CD4-positive, alpha-beta T cell treated with Interleukin-15 for 1 hour (primary cell): ENCODE measurements at regions not wholly inside any gene's neighbourhood (a gene's known extent, or its start where the extent isn't known, plus 50 kb on each side); places are given as distances from the start of the nearest gene placed in this dataset.

ENCODE experiments used
- DNase-seq: peaks from one replicate; pipeline ENCODE4 v3.0.0-alpha.2; 2020

GRCh38 chr16:85550953-85551924 is 61.9 kb upstream of the GSE1 start:
- DNase-seq, result no peak

- no peak for DNase-seq
Measured at GRCh38 chr16:85552980-85553435, 60.1 kb upstream of the GSE1 start.

GRCh38 chr16:85553436-85554113 is 59.5 kb upstream of the GSE1 start:
- peak; percentile 68 for DNase-seq

- DNase-seq, result peak; percentile 86
Measured at GRCh38 chr16:85554114-85554888, 58.8 kb upstream of the GSE1 start.

- DNase-seq, result peak; percentile 77
Measured at GRCh38 chr16:85554889-85555718, 58.0 kb upstream of the GSE1 start.

- peak; percentile 53 for DNase-seq
Measured at GRCh38 chr16:85555719-85556455, 57.2 kb upstream of the GSE1 start.

- DNase-seq, result peak; percentile 71
Measured at GRCh38 chr16:85556456-85557082, 56.6 kb upstream of the GSE1 start.

GRCh38 chr16:85557083-85557970 is 55.8 kb upstream of the GSE1 start:
- DNase-seq, result peak; percentile 71

GRCh38 chr16:85557971-85558657 is 55.0 kb upstream of the GSE1 start:
- DNase-seq, result no peak

GRCh38 chr16:85560932-85561247 is 52.2 kb upstream of the GSE1 start:
- no peak for DNase-seq

- no peak for DNase-seq
Measured at GRCh38 chr16:85561248-85562092, 51.7 kb upstream of the GSE1 start.

- DNase-seq, result no peak
Measured at GRCh38 chr16:85562093-85562786, 50.9 kb upstream of the GSE1 start.

GRCh38 chr16:85563034-85563433 is 50.1 kb upstream of the GSE1 start:
- DNase-seq, result no peak
